HCT116 (cell line): ENCODE measurements at regions not wholly inside any gene's neighbourhood (a gene's known extent, or its start where the extent isn't known, plus 50 kb on each side); places are given as distances from the start of the nearest gene placed in this dataset.

Experiments used
- ATAC-seq: fragments of 200-7000 bp; cut with Tn5 transposase; 2 replicates; pipeline ENCODE4 v1.9.1; 2020; ENCODE audit warnings: mild to moderate bottlenecking, moderate library complexity
- BruUV-seq: library from RNA; stranded (reverse); fragments of 400-500 nt; replicated peaks from 2 replicates; lab custom pipeline; 2021; lab: Mats Ljungman, UMichigan
- CTCF ChIA-PET: fragments of 300-600 bp; sonication (Branson Sonifier 250); formaldehyde crosslinking; loops from one replicate; lab custom pipeline; 2021; ENCODE audit warnings: antibody characterized with exemption; lab: Charles Lee
- POLR2A ChIA-PET: fragments of 300-600, 350-600 bp; sonication (Branson Sonifier 250); formaldehyde crosslinking; loops from one replicate; lab custom pipeline; 2021; ENCODE audit warnings: antibody characterized with exemption; lab: Charles Lee
- RAD21 ChIA-PET, 2 experiments: fragments of 300-600 bp; sonication (Branson Sonifier 250); formaldehyde crosslinking; loops; one replicate each; lab custom pipeline; 2023; ENCODE audit warnings: low total read pairs in 2 of 2; ENCODE audit not compliant: uncharacterized antibody in 2 of 2, unreplicated experiment in 2 of 2, low non-redundant PET in 1 of 2; lab: Charles Lee
- DNase-seq: peaks from one replicate; pipeline ENCODE4 v3.0.0-alpha.2; 2010; ENCODE audit warnings: low read depth, low spot score
- H2AFZ ChIP-seq: fragments of 200-600 bp; shearing (Covaris generic), sonication (generic); 2 replicates; pipeline ENCODE4 v1.6.1; 2017; ENCODE audit warnings: low read depth, mixed run types, mixed read lengths, antibody characterized with exemption, low read length; ENCODE audit not compliant: poor library complexity, severe bottlenecking
- H3K27ac ChIP-seq: 2 replicates; pipeline ENCODE4 v1.5.1; 2012; ENCODE audit warnings: low read depth, low read length
- H3K27me3 ChIP-seq: fragments of 200-600 bp; sonication (generic); 2 replicates; pipeline ENCODE4 v1.6.1; 2016; ENCODE audit warnings: mixed run types, low read length, mixed read lengths; ENCODE audit not compliant: insufficient read depth
- H3K36me3 ChIP-seq, 2 experiments: fragments of 200-500 bp in 1 of 2; fragments of 200-600 bp in 1 of 2; sonication (Bioruptor generic) in 1 of 2; sonication (generic) in 1 of 2; 2 replicates each; pipeline versions ENCODE4 v1.5.1 to v1.6.1; 2014 to 2016; ENCODE audit warnings: low read length in 2 of 2, inconsistent platforms in 1 of 2, mixed read lengths in 1 of 2, mixed run types in 1 of 2; ENCODE audit not compliant: insufficient read depth in 2 of 2, control insufficient read depth in 1 of 2
- H3K4me1 ChIP-seq, 2 experiments: fragments of 200-600 bp in 1 of 2; sonication (generic) in 1 of 2; 2 replicates each; pipeline versions ENCODE4 v1.5.1 to v1.6.1; 2012 to 2017; ENCODE audit warnings: low read length in 2 of 2, inconsistent platforms in 1 of 2, mild to moderate bottlenecking in 1 of 2, mixed read lengths in 1 of 2, mixed run types in 1 of 2, moderate library complexity in 1 of 2; ENCODE audit not compliant: insufficient read depth in 2 of 2, control insufficient read depth in 1 of 2
- H3K4me2 ChIP-seq: fragments of 200-600 bp; sonication (generic); 2 replicates; pipeline ENCODE4 v1.6.1; 2017; ENCODE audit warnings: mixed run types, low read length, mixed read lengths
- H3K4me3 ChIP-seq, 2 experiments: fragments of 200-600 bp in 1 of 2; sonication (generic) in 1 of 2; replicated peaks in 1 of 2; 2 replicates each; pipeline ENCODE4 v1.5.1; 2011 to 2016; ENCODE audit warnings: low read length in 2 of 2, control low read depth in 1 of 2, low read depth in 1 of 2, mild to moderate bottlenecking in 1 of 2, mixed read lengths in 1 of 2, mixed run types in 1 of 2
- H3K79me2 ChIP-seq: fragments of 200-600 bp; sonication (generic); 2 replicates; pipeline ENCODE4 v1.6.1; 2017; ENCODE audit warnings: mild to moderate bottlenecking, mixed run types, low read length, moderate library complexity, mixed read lengths; ENCODE audit not compliant: insufficient read depth
- H3K9ac ChIP-seq: fragments of 200-600 bp; sonication (generic); 2 replicates; pipeline ENCODE4 v1.6.1; 2016; ENCODE audit warnings: low read length, mixed read lengths
- H3K9me2 ChIP-seq: fragments of 200-600 bp; sonication (generic), shearing (Covaris generic); 2 replicates; pipeline ENCODE4 v1.6.1; 2017; ENCODE audit warnings: mixed run types, mild to moderate bottlenecking, moderate library complexity; ENCODE audit not compliant: insufficient read depth
- H3K9me3 ChIP-seq, 2 experiments: fragments of 200-500 bp in 1 of 2; fragments of 200-600 bp in 1 of 2; sonication (Bioruptor generic) in 1 of 2; sonication (generic) in 1 of 2; 2 replicates each; pipeline ENCODE4 v1.6.1; 2014 to 2017; ENCODE audit warnings: low read length in 2 of 2, mixed read lengths in 2 of 2, inconsistent platforms in 1 of 2, low read depth in 1 of 2, mild to moderate bottlenecking in 1 of 2, mixed run types in 1 of 2, moderate library complexity in 1 of 2; ENCODE audit not compliant: control insufficient read depth in 1 of 2, insufficient read depth in 1 of 2
- H4K20me1 ChIP-seq: fragments of 200-600 bp; sonication (generic), shearing (Covaris generic); 2 replicates; pipeline ENCODE4 v1.6.1; 2017; ENCODE audit warnings: mixed run types, mild to moderate bottlenecking, moderate library complexity; ENCODE audit not compliant: insufficient read depth
- ATF3 ChIP-seq: IDR thresholded peaks from 2 replicates; pipeline ENCODE4 v1.6.1; 2012
- CBX3 ChIP-seq: IDR thresholded peaks from 2 replicates; pipeline ENCODE4 v1.6.1; 2012; ENCODE audit warnings: low read depth
- CEBPB ChIP-seq: IDR thresholded peaks from 2 replicates; pipeline ENCODE4 v1.6.1; 2012; ENCODE audit warnings: low read depth
- EGR1 ChIP-seq: IDR thresholded peaks from 2 replicates; pipeline ENCODE4 v1.6.1; 2012; ENCODE audit warnings: low read depth
- ELF1 ChIP-seq: IDR thresholded peaks from 2 replicates; pipeline ENCODE4 v1.6.1; 2012; ENCODE audit warnings: low read depth, borderline replicate concordance
- EZH2 ChIP-seq: fragments of 200-600 bp; sonication (generic); IDR thresholded peaks from 2 replicates; pipeline ENCODE4 v1.6.1; 2017; ENCODE audit warnings: antibody characterized with exemption, mixed run types
- FOSL1 ChIP-seq: IDR thresholded peaks from 2 replicates; pipeline ENCODE4 v1.6.1; 2012; ENCODE audit warnings: low read depth
- JUND ChIP-seq: IDR thresholded peaks from 2 replicates; pipeline ENCODE4 v1.6.1; 2012
- POLR2AphosphoS5 ChIP-seq: IDR thresholded peaks from 2 replicates; pipeline ENCODE4 v1.6.1; 2011; ENCODE audit warnings: mild to moderate bottlenecking, low read depth, low read length, moderate library complexity
- SIN3A ChIP-seq: IDR thresholded peaks from 2 replicates; pipeline ENCODE4 v1.6.1; 2012; ENCODE audit warnings: low read depth
- SP1 ChIP-seq: IDR thresholded peaks from 2 replicates; pipeline ENCODE4 v1.6.1; 2012; ENCODE audit warnings: low read depth
- TCF7L2 ChIP-seq: IDR thresholded peaks from 2 replicates; pipeline ENCODE4 v1.7.0; 2011; ENCODE audit warnings: borderline replicate concordance, inconsistent platforms; ENCODE audit not compliant: insufficient read depth, insufficient read length; ENCODE audit errors: extremely low read depth
- YY1 ChIP-seq: IDR thresholded peaks from 2 replicates; pipeline ENCODE4 v1.6.1; 2011; ENCODE audit warnings: low read length, low read depth, moderate library complexity, mild to moderate bottlenecking; ENCODE audit not compliant: insufficient replicate concordance; ENCODE audit errors: extremely low read depth
- ZNF274 ChIP-seq: fragments of 200-500 bp; sonication (Bioruptor generic); IDR thresholded peaks from 2 replicates; pipeline ENCODE4 v1.6.1; 2014; ENCODE audit warnings: mild to moderate bottlenecking, low read depth, low read length, inconsistent platforms
- intact Hi-C: fragments of 100-400 bp; cut with micrococcal nuclease; formaldehyde crosslinking; loops from 2 replicates; pipeline ENCODE4 v1.10.0; 2022
- TF ChIP-seq, protein P1 (sequence below), 3 experiments: fragments of 200-600 bp in 1 of 3; sonication (generic) in 1 of 3; IDR thresholded peaks in 2 of 3; conservative IDR thresholded peaks in 1 of 3; 2 replicates each; pipeline ENCODE4 v1.5.1; 2012 to 2017; ENCODE audit warnings: low read depth in 2 of 3, low read length in 2 of 3, antibody characterized with exemption in 1 of 3, borderline replicate concordance in 1 of 3, control low read depth in 1 of 3, mild to moderate bottlenecking in 1 of 3, mixed read lengths in 1 of 3, mixed run types in 1 of 3, moderate library complexity in 1 of 3; ENCODE audit not compliant: insufficient read depth in 1 of 3
- TF ChIP-seq, protein P2 (sequence below): IDR thresholded peaks from 2 replicates; pipeline ENCODE4 v1.6.1; 2012; ENCODE audit warnings: low read depth

DNA sequence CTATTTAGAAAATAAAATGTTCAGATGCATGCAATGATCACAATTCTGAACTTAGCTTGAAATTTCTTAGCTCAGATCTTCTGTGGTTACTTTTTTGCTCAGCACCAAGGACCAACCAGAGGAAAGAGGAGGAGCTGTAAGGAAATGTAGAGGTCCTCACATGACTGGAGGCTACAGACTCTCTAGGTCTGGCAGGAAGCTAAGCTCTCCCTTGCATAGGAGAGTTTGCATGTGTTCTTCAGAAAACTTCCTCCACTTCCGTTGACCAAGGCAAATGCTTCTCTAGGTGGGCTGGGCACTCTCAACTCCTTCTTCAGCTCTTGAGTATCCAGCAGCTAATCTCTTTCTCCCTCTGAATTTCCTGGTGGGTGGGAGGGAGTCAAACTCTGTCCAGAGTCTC, 119.6 kb downstream of the BTC start:
- H3K4me3 ChIP-seq: no peak overlapping the region
- DNase-seq (no peak), ATAC-seq (no peak)
- no peaks in the 10 kb centered on the region for H3K9me3 ChIP-seq
- H3K27ac ChIP-seq: no peak overlapping the region
- H4K20me1 ChIP-seq: no peaks in the 10 kb centered on the region
- intact Hi-C loops: loop anchor here (2.0 to 5.0 kb wide), 3 partner anchors 120 to 486 kb away; partner anchors contain the start of gene BTC
- TF ChIP-seq JUND (no peak), TCF7L2 (no peak), EGR1 (no peak), CEBPB (no peak), SIN3A (no peak), POLR2AphosphoS5 (no peak), SP1 (no peak), ATF3 (no peak), ELF1 (no peak), YY1 (no peak), FOSL1 (no peak), ZNF274 (no peak), CBX3 (no peak), EZH2 (no peak)
- TF ChIP-seq, protein P1, sequence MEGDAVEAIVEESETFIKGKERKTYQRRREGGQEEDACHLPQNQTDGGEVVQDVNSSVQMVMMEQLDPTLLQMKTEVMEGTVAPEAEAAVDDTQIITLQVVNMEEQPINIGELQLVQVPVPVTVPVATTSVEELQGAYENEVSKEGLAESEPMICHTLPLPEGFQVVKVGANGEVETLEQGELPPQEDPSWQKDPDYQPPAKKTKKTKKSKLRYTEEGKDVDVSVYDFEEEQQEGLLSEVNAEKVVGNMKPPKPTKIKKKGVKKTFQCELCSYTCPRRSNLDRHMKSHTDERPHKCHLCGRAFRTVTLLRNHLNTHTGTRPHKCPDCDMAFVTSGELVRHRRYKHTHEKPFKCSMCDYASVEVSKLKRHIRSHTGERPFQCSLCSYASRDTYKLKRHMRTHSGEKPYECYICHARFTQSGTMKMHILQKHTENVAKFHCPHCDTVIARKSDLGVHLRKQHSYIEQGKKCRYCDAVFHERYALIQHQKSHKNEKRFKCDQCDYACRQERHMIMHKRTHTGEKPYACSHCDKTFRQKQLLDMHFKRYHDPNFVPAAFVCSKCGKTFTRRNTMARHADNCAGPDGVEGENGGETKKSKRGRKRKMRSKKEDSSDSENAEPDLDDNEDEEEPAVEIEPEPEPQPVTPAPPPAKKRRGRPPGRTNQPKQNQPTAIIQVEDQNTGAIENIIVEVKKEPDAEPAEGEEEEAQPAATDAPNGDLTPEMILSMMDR (IDR thresholded peaks at IDR 0.05 in 2 of 3, conservative IDR thresholded peaks at IDR 0.05 in 1 of 3; ENCODE audit: borderline replicate concordance in 1 of 3, insufficient read depth in 1 of 3, low read depth in 2 of 3, low read length in 2 of 3): no peak
- TF ChIP-seq, protein P2, sequence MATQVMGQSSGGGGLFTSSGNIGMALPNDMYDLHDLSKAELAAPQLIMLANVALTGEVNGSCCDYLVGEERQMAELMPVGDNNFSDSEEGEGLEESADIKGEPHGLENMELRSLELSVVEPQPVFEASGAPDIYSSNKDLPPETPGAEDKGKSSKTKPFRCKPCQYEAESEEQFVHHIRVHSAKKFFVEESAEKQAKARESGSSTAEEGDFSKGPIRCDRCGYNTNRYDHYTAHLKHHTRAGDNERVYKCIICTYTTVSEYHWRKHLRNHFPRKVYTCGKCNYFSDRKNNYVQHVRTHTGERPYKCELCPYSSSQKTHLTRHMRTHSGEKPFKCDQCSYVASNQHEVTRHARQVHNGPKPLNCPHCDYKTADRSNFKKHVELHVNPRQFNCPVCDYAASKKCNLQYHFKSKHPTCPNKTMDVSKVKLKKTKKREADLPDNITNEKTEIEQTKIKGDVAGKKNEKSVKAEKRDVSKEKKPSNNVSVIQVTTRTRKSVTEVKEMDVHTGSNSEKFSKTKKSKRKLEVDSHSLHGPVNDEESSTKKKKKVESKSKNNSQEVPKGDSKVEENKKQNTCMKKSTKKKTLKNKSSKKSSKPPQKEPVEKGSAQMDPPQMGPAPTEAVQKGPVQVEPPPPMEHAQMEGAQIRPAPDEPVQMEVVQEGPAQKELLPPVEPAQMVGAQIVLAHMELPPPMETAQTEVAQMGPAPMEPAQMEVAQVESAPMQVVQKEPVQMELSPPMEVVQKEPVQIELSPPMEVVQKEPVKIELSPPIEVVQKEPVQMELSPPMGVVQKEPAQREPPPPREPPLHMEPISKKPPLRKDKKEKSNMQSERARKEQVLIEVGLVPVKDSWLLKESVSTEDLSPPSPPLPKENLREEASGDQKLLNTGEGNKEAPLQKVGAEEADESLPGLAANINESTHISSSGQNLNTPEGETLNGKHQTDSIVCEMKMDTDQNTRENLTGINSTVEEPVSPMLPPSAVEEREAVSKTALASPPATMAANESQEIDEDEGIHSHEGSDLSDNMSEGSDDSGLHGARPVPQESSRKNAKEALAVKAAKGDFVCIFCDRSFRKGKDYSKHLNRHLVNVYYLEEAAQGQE: no peak
- ChIA-PET RAD21 (interaction anchor here in 1 of 2 experiments (1.2 kb wide), 1 partner anchor 353 kb away, joined by 3 read pairs; no protein-coding TSS in a partner anchor), POLR2A (interaction anchor here (0.8 to 2.8 kb wide), 6 partner anchors 9 to 230 kb away, joined by 3 to 18 read pairs (median 3); partner anchors contain the start of genes AREG and BTC), CTCF (interaction anchor here (0.9 to 4.3 kb wide), 10 partner anchors 8 to 816 kb away, joined by 3 to 42 read pairs (median 8); partner anchors contain the start of gene BTC)
- no peak overlapping the region for H3K9ac ChIP-seq
- H3K79me2 ChIP-seq: peaks cover 5% of the 10 kb centered on the region; the same call in 1 of the 2 replicates
- H3K36me3 ChIP-seq: no peaks in the 10 kb centered on the region
- H3K4me1 ChIP-seq: peaks cover 17 to 43% of the 10 kb centered on the region in 2 experiments
- H3K27me3 ChIP-seq: no peaks in the 10 kb centered on the region
- no peaks in the 10 kb centered on the region for H3K9me2 ChIP-seq
- no peak overlapping the region for H2AFZ ChIP-seq
- no TSS peak for BruUV-seq
- H3K4me2 ChIP-seq: no peak overlapping the region
